IPS-20b (cell line): ENCODE measurements at regions not wholly inside any gene's neighbourhood (a gene's known extent, or its start where the extent isn't known, plus 50 kb on each side); places are given as distances from the start of the nearest gene placed in this dataset.

Source experiments
- H3K27ac ChIP-seq: one replicate; pipeline ENCODE4 v1.5.1; 2013; ENCODE audit warnings: low read length
- H3K27me3 ChIP-seq: 2 replicates; pipeline ENCODE4 v1.6.1; 2013; ENCODE audit warnings: mild to moderate bottlenecking, low read length, inconsistent platforms; ENCODE audit not compliant: insufficient read depth
- H3K36me3 ChIP-seq: 2 replicates; pipeline ENCODE4 v1.6.1; 2013; ENCODE audit warnings: low read depth, mild to moderate bottlenecking, inconsistent platforms, low read length, moderate library complexity; ENCODE audit not compliant: insufficient read depth
- H3K4me1 ChIP-seq: 2 replicates; pipeline ENCODE4 v1.6.1; 2013; ENCODE audit warnings: mild to moderate bottlenecking, control low read depth, inconsistent platforms, low read length, moderate library complexity; ENCODE audit not compliant: insufficient read depth
- H3K4me3 ChIP-seq: 2 replicates; pipeline ENCODE4 v1.5.1; 2013; ENCODE audit warnings: mild to moderate bottlenecking, low read length, inconsistent platforms
- H3K9ac ChIP-seq: 2 replicates; pipeline ENCODE4 v1.6.1; 2013; ENCODE audit warnings: low read depth, mild to moderate bottlenecking, inconsistent platforms, low read length, moderate library complexity
- H3K9me3 ChIP-seq: 2 replicates; pipeline ENCODE4 v1.6.1; 2013; ENCODE audit warnings: mild to moderate bottlenecking, low read depth, low read length, inconsistent platforms; ENCODE audit not compliant: insufficient read depth

- no peaks in the 10 kb centered on the region for H3K27me3 ChIP-seq
- no peaks in the 10 kb centered on the region for H3K36me3 ChIP-seq
- H3K27ac ChIP-seq = no peak overlapping the region
- H3K9ac ChIP-seq = no peak overlapping the region
- no peaks in the 10 kb centered on the region for H3K4me1 ChIP-seq
- no peaks in the 10 kb centered on the region; the same call in 1 of the 2 replicates for H3K9me3 ChIP-seq
- no peak overlapping the region for H3K4me3 ChIP-seq
These were observed 475.5 kb downstream of the QKI start for GRCh38 chr6:163889904-163890514.

GRCh38 chr6:163888030-163888819, 473.7 kb downstream of the QKI start:
- H3K27ac ChIP-seq = no peak overlapping the region

GRCh38 chr6:163886428-163886827, 471.9 kb downstream of the QKI start:
- Histone ChIP-seq H3K27me3 (no peaks in the 10 kb centered on the region), H3K9me3 (no peaks in the 10 kb centered on the region; the same call in 1 of the 2 replicates), H3K36me3 (no peaks in the 10 kb centered on the region), H3K4me3 (no peak overlapping the region), H3K4me1 (no peaks in the 10 kb centered on the region), H3K9ac (no peak overlapping the region), H3K27ac (no peak overlapping the region)

More at GRCh38 chr6:163888030-163888819, 473.7 kb downstream of the QKI start:
- no peaks in the 10 kb centered on the region; the same call in 1 of the 2 replicates for H3K9me3 ChIP-seq
- H3K9ac ChIP-seq = no peak overlapping the region
- no peak overlapping the region for H3K4me3 ChIP-seq
- no peaks in the 10 kb centered on the region for H3K4me1 ChIP-seq
- no peaks in the 10 kb centered on the region for H3K36me3 ChIP-seq
- no peaks in the 10 kb centered on the region for H3K27me3 ChIP-seq

- no peaks in the 10 kb centered on the region for H3K4me1 ChIP-seq
- H3K27ac ChIP-seq = no peak overlapping the region
- no peaks in the 10 kb centered on the region for H3K36me3 ChIP-seq
- no peaks in the 10 kb centered on the region; the same call in 1 of the 2 replicates for H3K9me3 ChIP-seq
- no peak overlapping the region for H3K9ac ChIP-seq
- H3K27me3 ChIP-seq = no peaks in the 10 kb centered on the region
- H3K4me3 ChIP-seq = no peak overlapping the region
These were observed 469.5 kb downstream of the QKI start for GRCh38 chr6:163883984-163884383.

GRCh38 chr6:163878698-163879097, 464.2 kb downstream of the QKI start:
- Histone ChIP-seq H3K36me3 (no peaks in the 10 kb centered on the region), H3K9ac (no peak overlapping the region), H3K27ac (no peak overlapping the region), H3K9me3 (no peaks in the 10 kb centered on the region), H3K27me3 (no peaks in the 10 kb centered on the region), H3K4me3 (no peak overlapping the region), H3K4me1 (no peaks in the 10 kb centered on the region)

GRCh38 chr6:163877877-163878639, 463.5 kb downstream of the QKI start:
- H3K27ac ChIP-seq = no peak overlapping the region
- H3K4me1 ChIP-seq = no peaks in the 10 kb centered on the region
- no peak overlapping the region for H3K4me3 ChIP-seq
- H3K9me3 ChIP-seq = no peaks in the 10 kb centered on the region
- no peaks in the 10 kb centered on the region for H3K27me3 ChIP-seq
- H3K9ac ChIP-seq = no peak overlapping the region
- H3K36me3 ChIP-seq = no peaks in the 10 kb centered on the region

- H3K9ac ChIP-seq = no peak overlapping the region
These were observed 461.9 kb downstream of the QKI start for GRCh38 chr6:163876391-163876790.

GRCh38 chr6:163874784-163875183, 460.3 kb downstream of the QKI start:
- Histone ChIP-seq H3K27me3 (no peaks in the 10 kb centered on the region), H3K27ac (no peak overlapping the region), H3K4me1 (no peaks in the 10 kb centered on the region), H3K36me3 (no peaks in the 10 kb centered on the region), H3K4me3 (no peak overlapping the region), H3K9ac (no peak overlapping the region), H3K9me3 (no peaks in the 10 kb centered on the region)

More at GRCh38 chr6:163876391-163876790, 461.9 kb downstream of the QKI start:
- Histone ChIP-seq H3K4me3 (no peak overlapping the region), H3K27ac (no peak overlapping the region), H3K27me3 (no peaks in the 10 kb centered on the region), H3K4me1 (no peaks in the 10 kb centered on the region), H3K9me3 (no peaks in the 10 kb centered on the region), H3K36me3 (no peaks in the 10 kb centered on the region)

- Histone ChIP-seq H3K9ac (no peak overlapping the region), H3K9me3 (no peaks in the 10 kb centered on the region), H3K4me1 (no peaks in the 10 kb centered on the region), H3K27me3 (no peaks in the 10 kb centered on the region), H3K27ac (no peak overlapping the region), H3K4me3 (no peak overlapping the region), H3K36me3 (no peaks in the 10 kb centered on the region)
These were observed 457.8 kb downstream of the QKI start for GRCh38 chr6:163872335-163872734.

- H3K9me3 ChIP-seq = no peaks in the 10 kb centered on the region
- no peaks in the 10 kb centered on the region for H3K4me1 ChIP-seq
- H3K9ac ChIP-seq = no peak overlapping the region
- no peaks in the 10 kb centered on the region for H3K36me3 ChIP-seq
- H3K4me3 ChIP-seq = no peak overlapping the region
- H3K27me3 ChIP-seq = no peaks in the 10 kb centered on the region
- no peak overlapping the region for H3K27ac ChIP-seq
These were observed 457.1 kb downstream of the QKI start for GRCh38 chr6:163871616-163872015.

GRCh38 chr6:163867518-163868292, 453.2 kb downstream of the QKI start:
- no peak overlapping the region for H3K4me3 ChIP-seq
- no peaks in the 10 kb centered on the region for H3K27me3 ChIP-seq
- no peak overlapping the region for H3K9ac ChIP-seq

More at GRCh38 chr6:163867518-163868292, 453.2 kb downstream of the QKI start:
- no peaks in the 10 kb centered on the region for H3K36me3 ChIP-seq
- no peaks in the 10 kb centered on the region; the same call in 1 of the 2 replicates for H3K4me1 ChIP-seq
- no peak overlapping the region for H3K27ac ChIP-seq
- H3K9me3 ChIP-seq = no peaks in the 10 kb centered on the region
